Neural progenitor cell (in vitro differentiated cells): ENCODE measurements at regions not wholly inside any gene's neighbourhood (a gene's known extent, or its start where the extent isn't known, plus 50 kb on each side); places are given as distances from the start of the nearest gene placed in this dataset.

Experiments
- DNase-seq: peaks from one replicate; pipeline ENCODE4 v3.0.0-alpha.2; 2016; ENCODE audit warnings: low spot score
- H2AFZ ChIP-seq: fragments of 200-600 bp; sonication (generic); replicated peaks from 2 replicates; pipeline ENCODE4 v1.6.1; 2016; ENCODE audit warnings: antibody characterized with exemption
- H3F3A ChIP-seq: fragments of 200-600 bp; sonication (generic); 2 replicates; pipeline ENCODE4 v1.6.1; 2016; ENCODE audit warnings: antibody characterized with exemption, low read depth
- H3K27ac ChIP-seq: fragments of 200-600 bp; sonication (generic); 2 replicates; pipeline ENCODE4 v1.5.1; 2016; ENCODE audit warnings: mild to moderate bottlenecking
- H3K27me3 ChIP-seq: fragments of 200-600 bp; sonication (generic); 2 replicates; pipeline ENCODE4 v1.6.1; 2016; ENCODE audit warnings: mild to moderate bottlenecking, moderate library complexity
- H3K36me3 ChIP-seq: fragments of 200-600 bp; sonication (generic); 2 replicates; pipeline ENCODE4 v1.5.1; 2016
- H3K4me1 ChIP-seq: fragments of 200-600 bp; sonication (generic); 2 replicates; pipeline ENCODE4 v1.6.1; 2016; ENCODE audit warnings: mixed run types
- H3K4me2 ChIP-seq: fragments of 200-600 bp; sonication (generic); 2 replicates; pipeline ENCODE4 v1.6.1; 2016
- H3K4me3 ChIP-seq: fragments of 200-600 bp; sonication (generic); 2 replicates; pipeline ENCODE4 v1.5.1; 2016
- H3K79me2 ChIP-seq: fragments of 200-600 bp; sonication (generic); 2 replicates; pipeline ENCODE4 v1.6.1; 2016; ENCODE audit warnings: low read depth
- H3K9ac ChIP-seq: fragments of 200-600 bp; sonication (generic); 2 replicates; pipeline ENCODE4 v1.6.1; 2016
- H3K9me3 ChIP-seq: fragments of 200-600 bp; sonication (generic); 2 replicates; pipeline ENCODE4 v1.5.1; 2016; ENCODE audit warnings: low read depth
- H4K20me1 ChIP-seq: fragments of 200-600 bp; sonication (generic); 2 replicates; pipeline ENCODE4 v1.6.1; 2016; ENCODE audit warnings: low read depth
- H3K27ac Mint-ChIP-seq: 3 replicates; pipeline ENCODE4 v1.8.0; 2021; ENCODE audit warnings: mixed read lengths
- H3K27me3 Mint-ChIP-seq: 2 replicates; pipeline ENCODE4 v1.8.0; 2022; ENCODE audit warnings: low read depth, mild to moderate bottlenecking, inconsistent platforms, moderate library complexity, mixed read lengths; ENCODE audit not compliant: insufficient read depth
- H3K36me3 Mint-ChIP-seq: 3 replicates; pipeline ENCODE4 v1.8.0; 2021; ENCODE audit warnings: mixed read lengths
- H3K4me1 Mint-ChIP-seq: 3 replicates; pipeline ENCODE4 v1.8.0; 2021; ENCODE audit warnings: mixed read lengths
- H3K4me3 Mint-ChIP-seq: 3 replicates; pipeline ENCODE4 v1.8.0; 2021; ENCODE audit warnings: mild to moderate bottlenecking, moderate library complexity, mixed read lengths
- H3K9me3 Mint-ChIP-seq: 3 replicates; pipeline ENCODE4 v1.8.0; 2020; ENCODE audit warnings: mixed read lengths
- EZH2 ChIP-seq: fragments of 200-600 bp; sonication (generic); IDR thresholded peaks from 2 replicates; pipeline ENCODE4 v1.6.1; 2017; ENCODE audit warnings: antibody characterized with exemption, mild to moderate bottlenecking, moderate library complexity
- EZH2phosphoT487 ChIP-seq: fragments of 200-600 bp; sonication (generic); IDR thresholded peaks from 2 replicates; pipeline ENCODE4 v1.6.1; 2017; ENCODE audit warnings: antibody characterized with exemption
- TF ChIP-seq, protein P1 (sequence below): fragments of 200-600 bp; sonication (generic); IDR thresholded peaks from 2 replicates; pipeline ENCODE4 v1.5.1; 2017; ENCODE audit warnings: antibody characterized with exemption, mild to moderate bottlenecking

GRCh38 chr2:228709788-228710371, 528.4 kb upstream of the SPHKAP start:
- H3K9ac ChIP-seq = no peak overlapping the region
- no peak overlapping the region for H3K27ac ChIP-seq
- Mint-ChIP-seq H3K27ac (no peak overlapping the region), H3K4me1 (peaks cover 18% of the 10 kb centered on the region), H3K9me3 (peaks cover 10% of the 10 kb centered on the region), H3K4me3 (no peak overlapping the region), H3K27me3 (peaks cover 2% of the 10 kb centered on the region), H3K36me3 (no peaks in the 10 kb centered on the region)
- TF ChIP-seq EZH2 (no peak), EZH2phosphoT487 (no peak)
- TF ChIP-seq, protein P1, sequence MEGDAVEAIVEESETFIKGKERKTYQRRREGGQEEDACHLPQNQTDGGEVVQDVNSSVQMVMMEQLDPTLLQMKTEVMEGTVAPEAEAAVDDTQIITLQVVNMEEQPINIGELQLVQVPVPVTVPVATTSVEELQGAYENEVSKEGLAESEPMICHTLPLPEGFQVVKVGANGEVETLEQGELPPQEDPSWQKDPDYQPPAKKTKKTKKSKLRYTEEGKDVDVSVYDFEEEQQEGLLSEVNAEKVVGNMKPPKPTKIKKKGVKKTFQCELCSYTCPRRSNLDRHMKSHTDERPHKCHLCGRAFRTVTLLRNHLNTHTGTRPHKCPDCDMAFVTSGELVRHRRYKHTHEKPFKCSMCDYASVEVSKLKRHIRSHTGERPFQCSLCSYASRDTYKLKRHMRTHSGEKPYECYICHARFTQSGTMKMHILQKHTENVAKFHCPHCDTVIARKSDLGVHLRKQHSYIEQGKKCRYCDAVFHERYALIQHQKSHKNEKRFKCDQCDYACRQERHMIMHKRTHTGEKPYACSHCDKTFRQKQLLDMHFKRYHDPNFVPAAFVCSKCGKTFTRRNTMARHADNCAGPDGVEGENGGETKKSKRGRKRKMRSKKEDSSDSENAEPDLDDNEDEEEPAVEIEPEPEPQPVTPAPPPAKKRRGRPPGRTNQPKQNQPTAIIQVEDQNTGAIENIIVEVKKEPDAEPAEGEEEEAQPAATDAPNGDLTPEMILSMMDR = no peak
- no peaks in the 10 kb centered on the region for H3K9me3 ChIP-seq
- no peak overlapping the region for H2AFZ ChIP-seq
- H3K36me3 ChIP-seq = no peaks in the 10 kb centered on the region
- peaks cover 8% of the 10 kb centered on the region for H3K4me1 ChIP-seq
- no peak for DNase-seq
- no peaks in the 10 kb centered on the region for H3F3A ChIP-seq
- H3K27me3 ChIP-seq = no peaks in the 10 kb centered on the region
- no peaks in the 10 kb centered on the region for H4K20me1 ChIP-seq
- H3K4me3 ChIP-seq = no peak overlapping the region
- no peaks in the 10 kb centered on the region for H3K79me2 ChIP-seq
- no peak overlapping the region for H3K4me2 ChIP-seq

- peaks cover 22% of the 10 kb centered on the region for H3K4me1 Mint-ChIP-seq
Observed at GRCh38 chr2:228707846-228708245, 526.4 kb upstream of the SPHKAP start.

DNA sequence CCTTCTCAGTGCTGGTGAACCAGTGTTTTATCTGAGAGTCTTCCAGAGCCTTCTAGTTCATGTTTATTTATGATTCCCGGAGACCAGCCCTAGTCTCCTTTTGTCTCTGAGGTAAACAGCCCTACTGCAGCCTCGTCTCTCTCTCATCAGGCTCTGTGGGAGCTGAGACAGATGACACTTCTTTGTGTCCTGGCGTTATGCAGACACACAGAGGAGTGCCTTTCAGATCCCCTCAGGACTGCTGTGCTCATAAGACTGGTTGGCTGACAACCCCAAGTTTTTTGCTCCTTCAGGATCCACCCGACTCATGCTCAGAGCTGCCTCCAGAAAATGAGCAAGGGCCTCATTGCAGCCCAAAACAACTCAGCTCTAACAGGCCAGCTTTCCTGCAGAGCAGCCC, 523.8 kb upstream of the SPHKAP start:
- Histone ChIP-seq H3F3A (no peaks in the 10 kb centered on the region), H3K27me3 (no peaks in the 10 kb centered on the region), H3K4me2 (no peak overlapping the region), H3K27ac (no peak overlapping the region), H3K36me3 (no peaks in the 10 kb centered on the region), H3K9me3 (no peaks in the 10 kb centered on the region), H3K4me3 (no peak overlapping the region), H2AFZ (peak overlapping the region; percentile 54), H3K9ac (no peak overlapping the region), H3K4me1 (peaks cover 8% of the 10 kb centered on the region), H4K20me1 (no peaks in the 10 kb centered on the region), H3K79me2 (no peaks in the 10 kb centered on the region)
- no peaks in the 10 kb centered on the region for H3K9me3 Mint-ChIP-seq
- peak; percentile 20 for DNase-seq
- H3K36me3 Mint-ChIP-seq = no peaks in the 10 kb centered on the region
- peak overlapping the region; percentile 97 for H3K27ac Mint-ChIP-seq
- H3K27me3 Mint-ChIP-seq = peaks cover 2% of the 10 kb centered on the region
- peaks cover 32% of the 10 kb centered on the region for H3K4me1 Mint-ChIP-seq
- H3K4me3 Mint-ChIP-seq = no peak overlapping the region
- TF ChIP-seq, protein P1 = no peak
- TF ChIP-seq EZH2phosphoT487 (no peak), EZH2 (no peak)

More at GRCh38 chr2:228707846-228708245, 526.4 kb upstream of the SPHKAP start:
- no peak overlapping the region for H3K27ac ChIP-seq
- H4K20me1 ChIP-seq = no peaks in the 10 kb centered on the region
- Mint-ChIP-seq H3K4me3 (no peak overlapping the region), H3K9me3 (no peaks in the 10 kb centered on the region), H3K36me3 (no peaks in the 10 kb centered on the region), H3K27ac (no peak overlapping the region), H3K27me3 (peaks cover 2% of the 10 kb centered on the region)
- H3K9ac ChIP-seq = no peak overlapping the region
- no peak overlapping the region for H2AFZ ChIP-seq
- H3K36me3 ChIP-seq = no peaks in the 10 kb centered on the region
- H3K27me3 ChIP-seq = no peaks in the 10 kb centered on the region
- no peak overlapping the region for H3K4me3 ChIP-seq
- no peaks in the 10 kb centered on the region for H3K9me3 ChIP-seq
- H3K4me2 ChIP-seq = no peak overlapping the region
- no peak for TF ChIP-seq EZH2phosphoT487
- TF ChIP-seq EZH2 = no peak
- TF ChIP-seq, protein P1 = no peak
- H3K79me2 ChIP-seq = no peaks in the 10 kb centered on the region
- no peak for DNase-seq
- peaks cover 8% of the 10 kb centered on the region for H3K4me1 ChIP-seq
- no peaks in the 10 kb centered on the region for H3F3A ChIP-seq
